ENCODE measurements at regions not wholly inside any gene's neighbourhood (a gene's known extent, or its start where the extent isn't known, plus 50 kb on each side); places are given as distances from the start of the nearest gene placed in this dataset.

DNA sequence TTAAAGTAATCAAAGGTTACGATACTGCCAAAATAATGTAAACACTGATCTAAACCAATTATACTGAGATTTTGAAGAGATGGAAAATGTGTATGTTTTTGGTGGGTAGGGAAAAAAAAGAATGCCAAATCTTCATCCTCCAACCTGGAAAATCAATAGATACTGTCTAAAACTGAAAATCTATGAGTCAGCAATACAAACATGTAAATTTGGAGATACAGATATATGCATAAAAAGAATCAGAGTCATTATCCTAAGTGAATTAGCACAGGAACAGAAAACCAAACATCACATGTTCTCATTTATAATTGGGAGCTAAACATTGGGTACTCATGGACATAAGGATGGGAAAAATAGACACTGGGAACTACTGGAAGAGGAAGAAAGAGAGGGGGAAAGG, 197.4 kb upstream of the TRPC5 start:
- Histone ChIP-seq H3K27me3 (replicated peaks; ENCODE audit: insufficient read depth, low read length) (no peaks in the 10 kb centered on the region), H3K4me1 (ENCODE audit: low read length) (no peaks in the 10 kb centered on the region), H3K9me3 (replicated peaks; ENCODE audit: insufficient read depth, low read length) (no peaks in the 10 kb centered on the region), H3K4me3 (ENCODE audit: low read length) (no peak overlapping the region), H3K4me2 (ENCODE audit: low read depth, low read length) (no peak overlapping the region), H4K20me1 (ENCODE audit: insufficient read depth, low read length) (no peaks in the 10 kb centered on the region), H3K36me3 (replicated peaks; ENCODE audit: insufficient read depth, low read length) (no peaks in the 10 kb centered on the region), H3K9ac (ENCODE audit: low read length) (no peak overlapping the region), H3F3A (ENCODE audit: insufficient read depth, low read length) (no peaks in the 10 kb centered on the region), H3K9me2 (replicated peaks; ENCODE audit: insufficient read depth, low read length) (no peaks in the 10 kb centered on the region), H3K27ac (ENCODE audit: low read length) (no peak overlapping the region), H3K79me2 (ENCODE audit: low read length) (no peaks in the 10 kb centered on the region), H2AFZ (ENCODE audit: low read length) (no peak overlapping the region)
- no peak for DNase-seq
- TF ChIP-seq EZH2 (optimal IDR thresholded peaks at IDR 0.05; ENCODE audit: low read depth, low read length) (no peak), EZH2phosphoT487 (IDR thresholded peaks at IDR 0.05; ENCODE audit: low read length) (no peak)
- TF ChIP-seq, protein P1, sequence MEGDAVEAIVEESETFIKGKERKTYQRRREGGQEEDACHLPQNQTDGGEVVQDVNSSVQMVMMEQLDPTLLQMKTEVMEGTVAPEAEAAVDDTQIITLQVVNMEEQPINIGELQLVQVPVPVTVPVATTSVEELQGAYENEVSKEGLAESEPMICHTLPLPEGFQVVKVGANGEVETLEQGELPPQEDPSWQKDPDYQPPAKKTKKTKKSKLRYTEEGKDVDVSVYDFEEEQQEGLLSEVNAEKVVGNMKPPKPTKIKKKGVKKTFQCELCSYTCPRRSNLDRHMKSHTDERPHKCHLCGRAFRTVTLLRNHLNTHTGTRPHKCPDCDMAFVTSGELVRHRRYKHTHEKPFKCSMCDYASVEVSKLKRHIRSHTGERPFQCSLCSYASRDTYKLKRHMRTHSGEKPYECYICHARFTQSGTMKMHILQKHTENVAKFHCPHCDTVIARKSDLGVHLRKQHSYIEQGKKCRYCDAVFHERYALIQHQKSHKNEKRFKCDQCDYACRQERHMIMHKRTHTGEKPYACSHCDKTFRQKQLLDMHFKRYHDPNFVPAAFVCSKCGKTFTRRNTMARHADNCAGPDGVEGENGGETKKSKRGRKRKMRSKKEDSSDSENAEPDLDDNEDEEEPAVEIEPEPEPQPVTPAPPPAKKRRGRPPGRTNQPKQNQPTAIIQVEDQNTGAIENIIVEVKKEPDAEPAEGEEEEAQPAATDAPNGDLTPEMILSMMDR (IDR thresholded peaks at IDR 0.05; ENCODE audit: low read length) = no peak

- Histone ChIP-seq H3K27ac (ENCODE audit: low read length) (no peak overlapping the region), H3K9ac (ENCODE audit: low read length) (no peak overlapping the region), H3K4me2 (ENCODE audit: low read depth, low read length) (no peak overlapping the region), H3K9me2 (replicated peaks; ENCODE audit: insufficient read depth, low read length) (no peaks in the 10 kb centered on the region), H4K20me1 (ENCODE audit: insufficient read depth, low read length) (no peaks in the 10 kb centered on the region), H3K79me2 (ENCODE audit: low read length) (no peaks in the 10 kb centered on the region), H3K27me3 (replicated peaks; ENCODE audit: insufficient read depth, low read length) (no peaks in the 10 kb centered on the region), H3K4me3 (ENCODE audit: low read length) (no peak overlapping the region), H3K9me3 (replicated peaks; ENCODE audit: insufficient read depth, low read length) (no peaks in the 10 kb centered on the region), H3K36me3 (replicated peaks; ENCODE audit: insufficient read depth, low read length) (no peaks in the 10 kb centered on the region), H3K4me1 (ENCODE audit: low read length) (no peaks in the 10 kb centered on the region), H2AFZ (ENCODE audit: low read length) (no peak overlapping the region), H3F3A (ENCODE audit: insufficient read depth, low read length) (no peaks in the 10 kb centered on the region)
- TF ChIP-seq, protein P1 (IDR thresholded peaks at IDR 0.05; ENCODE audit: low read length) = no peak
- TF ChIP-seq EZH2 (optimal IDR thresholded peaks at IDR 0.05; ENCODE audit: low read depth, low read length) (no peak), EZH2phosphoT487 (IDR thresholded peaks at IDR 0.05; ENCODE audit: low read length) (no peak)
- no peak for DNase-seq
These were observed 188.4 kb upstream of the TRPC5 start for GRCh38 chrX:112270991-112271390.

DNA sequence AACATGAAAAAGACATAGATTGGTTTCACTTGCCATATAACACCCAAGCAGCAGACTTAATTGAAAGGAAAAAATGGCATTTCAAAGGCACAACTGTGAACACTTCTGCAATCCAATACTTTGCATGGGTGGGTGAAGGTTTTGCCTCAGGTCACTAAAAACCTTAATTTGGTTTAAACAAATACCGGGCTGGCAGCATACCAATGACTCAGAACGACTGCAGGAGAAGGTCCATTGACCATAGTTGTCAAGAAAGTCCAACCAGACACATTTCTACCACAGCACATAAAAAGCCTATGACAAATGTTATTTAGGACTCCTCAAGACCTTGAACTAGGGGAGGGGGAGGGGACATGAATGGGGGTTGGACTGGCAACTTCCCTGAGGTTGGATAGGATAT, 183.6 kb upstream of the TRPC5 start:
- Histone ChIP-seq H3K9me2 (replicated peaks; ENCODE audit: insufficient read depth, low read length) (no peaks in the 10 kb centered on the region), H2AFZ (ENCODE audit: low read length) (no peak overlapping the region), H4K20me1 (ENCODE audit: insufficient read depth, low read length) (no peaks in the 10 kb centered on the region), H3K9me3 (replicated peaks; ENCODE audit: insufficient read depth, low read length) (no peaks in the 10 kb centered on the region), H3F3A (ENCODE audit: insufficient read depth, low read length) (no peaks in the 10 kb centered on the region), H3K27me3 (replicated peaks; ENCODE audit: insufficient read depth, low read length) (no peaks in the 10 kb centered on the region), H3K4me2 (ENCODE audit: low read depth, low read length) (no peak overlapping the region), H3K27ac (ENCODE audit: low read length) (no peak overlapping the region), H3K9ac (ENCODE audit: low read length) (no peak overlapping the region), H3K4me3 (ENCODE audit: low read length) (no peak overlapping the region), H3K4me1 (ENCODE audit: low read length) (no peaks in the 10 kb centered on the region), H3K36me3 (replicated peaks; ENCODE audit: insufficient read depth, low read length) (no peaks in the 10 kb centered on the region), H3K79me2 (ENCODE audit: low read length) (no peaks in the 10 kb centered on the region)
- no peak for TF ChIP-seq EZH2phosphoT487 (IDR thresholded peaks at IDR 0.05; ENCODE audit: low read length)
- TF ChIP-seq, protein P1 (IDR thresholded peaks at IDR 0.05; ENCODE audit: low read length) = no peak
- TF ChIP-seq EZH2 (optimal IDR thresholded peaks at IDR 0.05; ENCODE audit: low read depth, low read length) = no peak
- DNase-seq = no peak
